ENCODE measurements at regions not wholly inside any gene's neighbourhood (a gene's known extent, or its start where the extent isn't known, plus 50 kb on each side); places are given as distances from the start of the nearest gene placed in this dataset.

DNA sequence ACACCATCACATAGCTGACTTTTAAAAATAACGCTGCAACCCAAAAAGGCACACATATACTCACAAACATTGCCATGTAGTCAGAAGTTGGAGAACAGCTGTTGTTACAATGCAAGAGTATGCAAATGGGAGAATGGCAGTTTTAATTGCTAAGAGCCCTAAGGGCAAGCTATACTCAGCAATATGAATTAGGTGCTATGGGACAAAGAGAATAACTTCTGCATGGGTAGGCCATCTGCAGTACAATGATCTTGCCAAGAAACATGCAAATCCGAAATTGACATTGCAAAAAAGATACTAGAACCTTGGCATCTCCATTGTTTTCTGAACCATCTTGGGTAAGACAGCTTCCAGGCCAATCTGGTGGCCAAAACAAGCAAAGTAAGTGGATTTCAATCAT lies 697.8 kb downstream of the LRRIQ3 start:
- no peak for ATAC-seq
- TF ChIP-seq ARNTL (CRISPR knock-in tag; IDR thresholded peaks at IDR 0.05; ENCODE audit: borderline replicate concordance, low read depth) (no peak), SNAI2 (CRISPR knock-in tag; IDR thresholded peaks at IDR 0.05) (no peak), ESRRG (CRISPR knock-in tag; IDR thresholded peaks at IDR 0.05) (no peak), ZNF565 (CRISPR knock-in tag; conservative IDR thresholded peaks at IDR 0.05; ENCODE audit: low read depth) (no peak), PPARA (CRISPR knock-in tag; IDR thresholded peaks at IDR 0.05; ENCODE audit: borderline replicate concordance) (no peak), TOX (CRISPR knock-in tag; IDR thresholded peaks at IDR 0.05; ENCODE audit: borderline replicate concordance) (no peak), BACH2 (CRISPR knock-in tag; IDR thresholded peaks at IDR 0.05; ENCODE audit: borderline replicate concordance) (no peak)

DNA sequence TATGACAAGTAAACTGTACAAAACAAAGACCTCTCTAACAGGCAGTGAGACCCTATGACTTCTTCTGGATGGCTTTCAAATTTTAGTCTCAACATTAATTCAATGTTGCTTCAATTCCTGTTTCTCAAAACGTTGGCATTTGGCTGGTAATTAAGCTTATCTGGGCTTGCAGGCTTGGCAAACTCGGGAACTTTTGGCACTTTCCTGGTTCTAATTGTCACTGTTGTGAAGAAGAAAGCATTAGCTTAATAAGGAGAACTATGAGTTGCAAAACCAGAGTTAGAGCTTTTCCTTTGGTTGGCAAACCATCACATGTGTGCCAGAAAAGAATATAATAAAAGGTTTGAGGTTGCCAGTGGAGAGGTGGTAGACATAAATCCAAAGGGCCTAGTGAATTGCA lies 698.3 kb downstream of the LRRIQ3 start:
- no peak for ATAC-seq
- TF ChIP-seq ZNF70 (CRISPR knock-in tag; IDR thresholded peaks at IDR 0.05) (no peak), ZFP30 (CRISPR knock-in tag; IDR thresholded peaks at IDR 0.05) (no peak), CSDC2 (CRISPR knock-in tag; IDR thresholded peaks at IDR 0.05) (no peak), BACH2 (CRISPR knock-in tag; IDR thresholded peaks at IDR 0.05; ENCODE audit: borderline replicate concordance) (no peak), GLIS3 (CRISPR knock-in tag; IDR thresholded peaks at IDR 0.05) (no peak), TOX (CRISPR knock-in tag; IDR thresholded peaks at IDR 0.05; ENCODE audit: borderline replicate concordance) (no peak), ZC3H10 (CRISPR knock-in tag; IDR thresholded peaks at IDR 0.05) (no peak), ISL1 (CRISPR knock-in tag; IDR thresholded peaks at IDR 0.05) (no peak), RARB (CRISPR knock-in tag; IDR thresholded peaks at IDR 0.05) (no peak), ARNTL (CRISPR knock-in tag; IDR thresholded peaks at IDR 0.05; ENCODE audit: borderline replicate concordance, low read depth) (no peak)
- TF ChIP-seq, protein P1, sequence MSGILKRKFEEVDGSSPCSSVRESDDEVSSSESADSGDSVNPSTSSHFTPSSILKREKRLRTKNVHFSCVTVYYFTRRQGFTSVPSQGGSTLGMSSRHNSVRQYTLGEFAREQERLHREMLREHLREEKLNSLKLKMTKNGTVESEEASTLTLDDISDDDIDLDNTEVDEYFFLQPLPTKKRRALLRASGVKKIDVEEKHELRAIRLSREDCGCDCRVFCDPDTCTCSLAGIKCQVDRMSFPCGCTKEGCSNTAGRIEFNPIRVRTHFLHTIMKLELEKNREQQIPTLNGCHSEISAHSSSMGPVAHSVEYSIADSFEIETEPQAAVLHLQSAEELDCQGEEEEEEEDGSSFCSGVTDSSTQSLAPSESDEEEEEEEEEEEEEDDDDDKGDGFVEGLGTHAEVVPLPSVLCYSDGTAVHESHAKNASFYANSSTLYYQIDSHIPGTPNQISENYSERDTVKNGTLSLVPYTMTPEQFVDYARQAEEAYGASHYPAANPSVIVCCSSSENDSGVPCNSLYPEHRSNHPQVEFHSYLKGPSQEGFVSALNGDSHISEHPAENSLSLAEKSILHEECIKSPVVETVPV (CRISPR knock-in tag; IDR thresholded peaks at IDR 0.05), result no peak
- TF ChIP-seq, protein P2, sequence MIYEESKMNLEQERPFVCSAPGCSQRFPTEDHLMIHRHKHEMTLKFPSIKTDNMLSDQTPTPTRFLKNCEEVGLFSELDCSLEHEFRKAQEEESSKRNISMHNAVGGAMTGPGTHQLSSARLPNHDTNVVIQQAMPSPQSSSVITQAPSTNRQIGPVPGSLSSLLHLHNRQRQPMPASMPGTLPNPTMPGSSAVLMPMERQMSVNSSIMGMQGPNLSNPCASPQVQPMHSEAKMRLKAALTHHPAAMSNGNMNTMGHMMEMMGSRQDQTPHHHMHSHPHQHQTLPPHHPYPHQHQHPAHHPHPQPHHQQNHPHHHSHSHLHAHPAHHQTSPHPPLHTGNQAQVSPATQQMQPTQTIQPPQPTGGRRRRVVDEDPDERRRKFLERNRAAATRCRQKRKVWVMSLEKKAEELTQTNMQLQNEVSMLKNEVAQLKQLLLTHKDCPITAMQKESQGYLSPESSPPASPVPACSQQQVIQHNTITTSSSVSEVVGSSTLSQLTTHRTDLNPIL (CRISPR knock-in tag; IDR thresholded peaks at IDR 0.05; ENCODE audit: low read depth), result no peak

DNA sequence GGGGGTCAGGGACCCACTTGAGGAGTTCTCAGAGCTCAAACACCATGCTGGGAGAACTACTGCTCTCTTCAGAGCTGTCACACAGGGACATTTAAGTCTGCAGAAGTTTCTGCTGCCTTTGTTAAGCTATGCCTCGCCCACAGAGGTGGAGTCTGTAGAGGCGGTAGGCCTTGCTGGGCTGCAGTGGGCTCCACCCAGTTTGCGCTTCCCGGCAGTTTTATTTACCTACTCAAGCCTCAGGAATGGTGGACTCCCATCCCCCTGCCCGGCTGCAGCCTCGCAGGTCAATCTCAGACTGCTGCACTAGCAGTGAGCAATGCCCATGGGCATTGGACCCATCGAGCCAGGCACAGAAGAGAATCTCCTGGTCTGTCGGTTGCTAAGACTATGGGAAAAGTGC lies 706.4 kb downstream of the LRRIQ3 start:
- no peak for ATAC-seq

More for the DNA sequence above, 706.4 kb downstream of the LRRIQ3 start:
- TF ChIP-seq ZFP30 (CRISPR knock-in tag; IDR thresholded peaks at IDR 0.05) (no peak), ZFP3 (CRISPR knock-in tag; IDR thresholded peaks at IDR 0.05) (no peak), ZNF70 (CRISPR knock-in tag; IDR thresholded peaks at IDR 0.05) (no peak), ZNF8 (CRISPR knock-in tag; IDR thresholded peaks at IDR 0.05) (no peak), PPARA (CRISPR knock-in tag; IDR thresholded peaks at IDR 0.05; ENCODE audit: borderline replicate concordance) (no peak), ARNTL (CRISPR knock-in tag; IDR thresholded peaks at IDR 0.05; ENCODE audit: borderline replicate concordance, low read depth) (no peak), GLIS3 (CRISPR knock-in tag; IDR thresholded peaks at IDR 0.05) (no peak), ZC3H10 (CRISPR knock-in tag; IDR thresholded peaks at IDR 0.05) (no peak), OSR1 (CRISPR knock-in tag; IDR thresholded peaks at IDR 0.05) (no peak), ESRRG (CRISPR knock-in tag; IDR thresholded peaks at IDR 0.05) (no peak)
- TF ChIP-seq, protein P1 (CRISPR knock-in tag; IDR thresholded peaks at IDR 0.05), result no peak
- TF ChIP-seq, protein P3, sequence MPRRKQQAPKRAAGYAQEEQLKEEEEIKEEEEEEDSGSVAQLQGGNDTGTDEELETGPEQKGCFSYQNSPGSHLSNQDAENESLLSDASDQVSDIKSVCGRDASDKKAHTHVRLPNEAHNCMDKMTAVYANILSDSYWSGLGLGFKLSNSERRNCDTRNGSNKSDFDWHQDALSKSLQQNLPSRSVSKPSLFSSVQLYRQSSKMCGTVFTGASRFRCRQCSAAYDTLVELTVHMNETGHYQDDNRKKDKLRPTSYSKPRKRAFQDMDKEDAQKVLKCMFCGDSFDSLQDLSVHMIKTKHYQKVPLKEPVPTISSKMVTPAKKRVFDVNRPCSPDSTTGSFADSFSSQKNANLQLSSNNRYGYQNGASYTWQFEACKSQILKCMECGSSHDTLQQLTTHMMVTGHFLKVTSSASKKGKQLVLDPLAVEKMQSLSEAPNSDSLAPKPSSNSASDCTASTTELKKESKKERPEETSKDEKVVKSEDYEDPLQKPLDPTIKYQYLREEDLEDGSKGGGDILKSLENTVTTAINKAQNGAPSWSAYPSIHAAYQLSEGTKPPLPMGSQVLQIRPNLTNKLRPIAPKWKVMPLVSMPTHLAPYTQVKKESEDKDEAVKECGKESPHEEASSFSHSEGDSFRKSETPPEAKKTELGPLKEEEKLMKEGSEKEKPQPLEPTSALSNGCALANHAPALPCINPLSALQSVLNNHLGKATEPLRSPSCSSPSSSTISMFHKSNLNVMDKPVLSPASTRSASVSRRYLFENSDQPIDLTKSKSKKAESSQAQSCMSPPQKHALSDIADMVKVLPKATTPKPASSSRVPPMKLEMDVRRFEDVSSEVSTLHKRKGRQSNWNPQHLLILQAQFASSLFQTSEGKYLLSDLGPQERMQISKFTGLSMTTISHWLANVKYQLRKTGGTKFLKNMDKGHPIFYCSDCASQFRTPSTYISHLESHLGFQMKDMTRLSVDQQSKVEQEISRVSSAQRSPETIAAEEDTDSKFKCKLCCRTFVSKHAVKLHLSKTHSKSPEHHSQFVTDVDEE (CRISPR knock-in tag; IDR thresholded peaks at IDR 0.05), result no peak
- TF ChIP-seq, protein P4, sequence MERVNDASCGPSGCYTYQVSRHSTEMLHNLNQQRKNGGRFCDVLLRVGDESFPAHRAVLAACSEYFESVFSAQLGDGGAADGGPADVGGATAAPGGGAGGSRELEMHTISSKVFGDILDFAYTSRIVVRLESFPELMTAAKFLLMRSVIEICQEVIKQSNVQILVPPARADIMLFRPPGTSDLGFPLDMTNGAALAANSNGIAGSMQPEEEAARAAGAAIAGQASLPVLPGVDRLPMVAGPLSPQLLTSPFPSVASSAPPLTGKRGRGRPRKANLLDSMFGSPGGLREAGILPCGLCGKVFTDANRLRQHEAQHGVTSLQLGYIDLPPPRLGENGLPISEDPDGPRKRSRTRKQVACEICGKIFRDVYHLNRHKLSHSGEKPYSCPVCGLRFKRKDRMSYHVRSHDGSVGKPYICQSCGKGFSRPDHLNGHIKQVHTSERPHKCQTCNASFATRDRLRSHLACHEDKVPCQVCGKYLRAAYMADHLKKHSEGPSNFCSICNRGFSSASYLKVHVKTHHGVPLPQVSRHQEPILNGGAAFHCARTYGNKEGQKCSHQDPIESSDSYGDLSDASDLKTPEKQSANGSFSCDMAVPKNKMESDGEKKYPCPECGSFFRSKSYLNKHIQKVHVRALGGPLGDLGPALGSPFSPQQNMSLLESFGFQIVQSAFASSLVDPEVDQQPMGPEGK (CRISPR knock-in tag; IDR thresholded peaks at IDR 0.05; ENCODE audit: borderline replicate concordance), result no peak
